CD4-positive, alpha-beta T cell treated with Interleukin-15 for 1 hour (primary cell): ENCODE measurements at regions not wholly inside any gene's neighbourhood (a gene's known extent, or its start where the extent isn't known, plus 50 kb on each side); places are given as distances from the start of the nearest gene placed in this dataset.
A peak's percentile ranks its signal among the peaks of the same experiment; 100 is the strongest.

Source experiments
- DNase-seq: peaks from one replicate; pipeline ENCODE4 v3.0.0-alpha.2; 2020

DNA sequence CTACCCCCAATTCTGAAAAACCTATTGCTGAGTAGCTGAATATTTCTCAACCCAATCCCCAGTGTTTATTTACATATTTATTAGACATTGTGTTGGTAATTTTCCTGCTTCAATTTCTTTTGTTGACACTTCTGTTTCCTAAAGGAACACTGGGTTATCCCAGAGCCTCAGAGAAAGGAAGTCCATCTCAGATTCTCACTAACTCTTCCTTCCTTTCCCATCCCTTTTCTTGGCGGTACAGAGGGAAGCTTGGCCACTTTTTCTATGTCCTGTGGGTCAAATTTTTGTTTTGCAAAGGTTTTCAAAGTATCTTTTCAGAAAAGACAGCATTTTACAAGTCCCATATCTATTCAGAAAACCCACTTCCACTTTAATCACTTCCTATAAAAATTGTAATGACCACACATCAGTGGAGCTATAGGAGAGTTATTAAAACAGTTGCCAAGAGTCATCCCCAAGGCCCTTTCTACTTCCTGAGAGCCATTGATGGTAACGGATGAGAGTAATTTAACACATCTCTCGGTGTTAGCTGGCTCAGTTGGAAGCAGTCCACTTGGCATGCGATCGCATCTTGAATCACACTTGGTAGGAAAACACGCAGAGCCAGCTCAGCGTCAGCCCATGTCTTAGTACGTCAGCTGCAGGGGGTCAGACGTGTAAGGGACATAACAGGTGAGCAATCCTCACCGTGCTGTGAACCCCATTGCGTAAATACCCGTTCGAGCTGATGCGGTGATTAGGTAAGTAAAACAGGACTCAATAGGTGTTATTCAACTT is 231.1 kb upstream of the ADARB2 start:
- DNase-seq: no peak

DNA sequence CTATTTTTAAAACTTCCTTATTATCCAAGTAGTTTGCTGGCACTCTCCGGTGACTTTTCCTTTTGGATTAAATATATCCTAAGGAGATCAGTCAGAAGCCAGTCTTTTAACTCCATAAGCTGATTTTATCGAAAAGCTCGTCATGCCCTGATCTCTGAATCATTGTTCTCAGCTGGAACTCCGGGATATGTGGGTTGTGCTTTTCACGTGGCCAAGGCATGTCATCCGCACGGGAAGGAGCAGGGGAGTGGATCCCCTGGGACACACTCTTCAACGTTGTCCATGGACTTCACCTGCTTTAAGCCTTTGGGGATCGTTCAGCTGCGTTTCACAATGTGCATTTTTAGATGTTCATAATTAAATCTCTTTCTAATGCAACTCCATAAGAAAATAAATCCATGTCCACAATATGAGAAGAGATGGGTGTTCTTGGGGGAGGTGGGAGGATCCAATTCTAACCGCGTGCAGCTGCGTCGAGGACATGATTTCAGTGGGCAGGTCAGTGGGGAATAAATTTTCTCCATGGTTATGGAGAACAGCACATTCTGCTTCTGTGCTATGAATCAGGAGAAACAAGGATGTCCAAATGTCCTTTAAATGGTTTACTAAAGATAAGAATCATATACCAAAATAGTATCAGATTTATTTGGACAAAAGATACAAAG is 229.5 kb upstream of the ADARB2 start:
- no peak for DNase-seq

DNA sequence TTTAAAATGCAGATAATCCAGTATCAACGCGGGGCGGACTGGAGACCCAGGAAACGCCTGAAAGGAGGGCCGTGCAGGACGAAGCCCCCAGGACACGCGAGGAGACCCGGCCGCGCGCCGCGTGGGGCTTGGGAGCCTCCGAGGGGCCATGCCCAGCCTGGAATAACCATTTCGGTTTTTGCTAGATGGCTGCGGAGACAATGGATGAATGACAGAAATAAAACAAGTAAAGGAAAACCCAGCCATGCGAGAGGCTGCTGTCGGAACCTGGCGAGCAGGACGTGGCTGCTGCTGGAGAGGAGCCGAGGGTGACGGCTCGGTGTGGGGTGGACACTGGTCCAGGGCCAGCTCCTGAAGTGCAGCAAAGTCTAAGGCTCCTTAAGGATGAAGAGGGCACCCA is 227.2 kb upstream of the ADARB2 start:
- no peak for DNase-seq

DNA sequence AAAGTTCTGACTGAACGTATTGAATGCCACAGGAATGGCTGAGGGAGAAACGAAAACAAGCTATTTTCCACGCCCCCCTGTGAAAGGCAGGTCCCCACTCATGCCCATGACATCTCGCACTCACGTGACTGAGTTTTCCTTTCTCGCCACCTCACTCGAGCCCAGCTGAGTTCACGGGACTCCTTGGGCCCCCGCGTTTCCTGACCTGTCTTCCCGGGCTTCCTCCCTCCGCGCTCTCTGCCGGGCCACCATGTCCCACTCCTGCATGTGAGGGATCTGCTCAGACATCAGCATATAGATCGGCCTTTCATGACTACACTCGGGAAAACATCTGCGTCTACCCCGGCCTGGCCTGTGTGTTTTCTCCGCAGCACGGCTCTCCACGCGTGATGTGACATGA is 226.0 kb upstream of the ADARB2 start:
- no peak for DNase-seq

DNA sequence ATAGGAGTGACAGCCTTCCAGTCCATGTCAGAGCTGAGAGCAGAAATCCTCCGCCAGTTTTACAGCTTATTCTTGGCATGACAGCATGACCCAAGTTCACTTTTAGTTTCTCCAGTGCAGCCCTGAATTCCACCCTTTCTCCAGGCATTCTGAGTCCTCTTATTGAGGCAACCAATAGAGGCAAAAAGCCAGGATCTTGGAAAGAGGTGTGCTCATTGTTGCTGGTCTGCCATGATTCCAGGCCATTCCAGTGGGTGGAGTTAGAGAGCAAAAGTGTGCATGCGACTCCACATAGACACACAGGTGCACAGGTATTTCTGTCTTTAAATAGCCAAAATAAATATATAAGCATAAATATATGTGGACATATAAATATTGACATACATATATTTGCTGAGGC is 224.7 kb upstream of the ADARB2 start:
- no peak for DNase-seq

DNA sequence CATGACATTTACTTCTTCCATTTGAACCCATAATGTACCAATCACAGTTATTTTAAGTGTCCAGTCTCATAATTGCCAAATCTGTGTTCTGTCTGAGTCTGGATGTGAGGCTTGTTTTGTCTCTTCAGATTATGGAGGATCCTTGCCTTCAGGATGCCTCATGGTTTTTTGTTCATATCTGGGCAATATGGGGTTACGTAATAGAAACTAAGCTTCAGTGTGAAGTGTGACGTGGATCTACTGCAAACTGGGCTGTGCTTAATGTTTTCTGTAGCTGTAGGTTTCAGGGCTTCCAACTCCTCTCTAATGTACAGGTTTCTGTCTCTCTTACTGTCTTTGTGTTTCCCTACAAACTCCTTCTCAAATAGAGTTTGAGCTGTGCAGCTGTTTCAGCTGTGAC is 223.7 kb upstream of the ADARB2 start:
- DNase-seq: no peak

DNA sequence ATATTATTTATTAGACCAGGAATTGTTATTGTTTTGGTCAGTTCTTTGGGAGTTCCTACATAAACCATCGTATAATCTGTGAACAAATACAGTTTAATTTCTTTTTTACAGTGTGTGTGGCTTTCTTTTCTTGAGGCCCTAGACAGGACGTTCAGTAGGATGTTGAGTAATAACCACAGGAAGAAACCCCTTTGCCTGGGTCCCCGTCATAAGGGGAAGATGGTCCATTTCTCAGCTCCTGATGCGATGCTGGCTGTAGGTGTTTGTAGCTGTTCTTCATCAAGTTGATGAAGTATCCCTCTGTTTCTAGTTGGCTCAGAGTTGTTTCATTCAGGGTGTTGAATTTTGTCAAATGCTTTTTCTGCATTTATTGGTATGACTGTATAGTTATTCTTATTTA is 219.7 kb upstream of the ADARB2 start:
- DNase-seq: no peak

DNA sequence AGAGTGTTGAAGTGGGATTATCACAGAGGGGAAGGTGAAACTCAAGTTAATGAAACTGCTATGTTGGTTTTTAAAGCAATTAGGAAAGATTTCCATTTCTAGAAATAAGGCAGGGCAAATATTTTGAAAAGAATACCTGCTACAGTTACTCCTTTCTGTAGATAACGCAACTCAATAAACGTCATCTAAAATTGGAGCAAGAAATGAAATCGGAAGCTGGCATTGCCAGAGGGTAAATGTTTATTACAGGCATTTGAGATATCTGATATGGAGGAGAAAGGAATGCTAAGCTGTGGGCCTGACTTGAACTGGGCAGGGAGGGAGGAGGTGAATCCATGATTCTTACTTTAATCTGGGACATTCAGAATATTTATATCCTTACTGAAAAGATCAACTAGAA is 217.0 kb upstream of the ADARB2 start:
- no peak for DNase-seq

DNA sequence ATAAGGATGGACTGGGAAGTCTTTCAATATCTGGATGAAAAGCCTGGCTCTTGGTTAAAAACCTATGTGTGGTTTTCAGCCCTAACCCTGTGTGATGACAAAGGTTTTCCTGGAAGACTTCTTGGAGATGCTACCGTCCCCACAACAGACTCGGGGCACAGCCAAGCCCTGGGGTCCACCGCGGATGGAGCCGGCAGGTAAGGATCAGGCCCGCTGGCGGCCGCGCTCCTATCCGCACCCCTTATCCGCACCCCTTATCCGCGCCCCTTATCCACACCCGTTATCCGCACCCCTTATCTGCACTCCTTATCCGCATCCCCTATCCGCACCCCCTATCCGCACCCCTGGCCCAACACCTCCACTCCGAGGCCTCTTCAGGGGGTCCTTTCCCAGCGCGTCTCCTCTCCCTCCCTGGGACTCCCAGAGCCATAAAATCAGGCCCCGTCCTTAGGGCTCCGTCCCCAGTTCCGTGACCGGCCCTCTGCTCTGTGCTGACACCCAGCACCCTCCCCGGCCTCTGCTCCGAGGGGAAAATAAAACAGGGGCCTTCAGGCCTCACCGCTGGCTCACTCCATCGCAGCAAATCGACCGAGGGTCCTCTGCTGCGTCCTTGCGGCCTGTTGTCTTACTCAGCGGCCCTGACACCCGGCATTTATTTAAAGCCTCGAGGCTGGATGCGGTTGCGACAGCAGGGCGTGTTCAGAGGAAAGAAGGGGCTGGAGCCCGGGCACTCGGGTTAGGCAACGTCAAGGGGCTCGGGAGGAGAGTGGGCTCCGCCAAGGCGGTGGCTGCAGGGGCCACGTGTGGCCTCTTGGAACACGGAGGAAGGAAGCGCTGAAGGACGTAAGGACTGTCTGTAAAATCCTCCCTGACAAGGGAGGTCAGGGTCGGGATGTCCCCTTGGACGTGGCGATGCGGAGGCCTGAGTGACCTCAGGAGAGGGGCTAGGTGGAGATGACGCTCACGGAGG is 215.1 kb upstream of the ADARB2 start:
- no peak for DNase-seq

DNA sequence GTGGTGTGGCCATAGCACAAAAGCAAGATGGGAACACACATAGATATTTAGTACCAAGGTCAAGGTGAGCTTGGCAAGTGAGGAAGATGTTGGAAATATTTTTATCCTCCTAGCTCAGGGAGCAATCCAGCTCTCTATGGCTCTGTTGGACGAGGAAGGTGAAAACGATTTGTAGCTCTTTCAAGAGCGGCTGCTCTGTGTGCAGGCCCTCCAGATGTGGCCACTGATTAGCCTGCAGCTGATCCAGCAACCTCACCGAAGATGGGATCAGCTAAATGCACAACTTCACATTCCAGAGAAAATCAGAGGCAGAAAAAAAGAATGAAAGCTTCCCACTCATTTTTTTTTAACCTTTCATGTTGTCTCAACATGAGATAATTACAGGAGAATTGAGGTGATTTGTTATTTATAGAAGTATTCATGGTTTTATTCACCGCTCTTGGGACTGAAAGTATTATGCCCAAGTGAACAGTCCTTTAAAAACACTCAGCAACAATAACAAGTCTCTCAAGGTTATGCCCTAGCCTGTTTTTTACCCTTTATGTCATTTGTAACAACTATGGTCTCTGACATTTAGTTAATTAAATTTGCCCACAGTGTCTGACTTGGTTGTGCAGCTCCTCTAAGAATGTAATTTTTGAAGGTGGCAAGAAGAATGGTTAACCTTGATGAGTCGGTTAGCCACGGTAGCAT is 213.6 kb upstream of the ADARB2 start:
- no peak for DNase-seq

DNA sequence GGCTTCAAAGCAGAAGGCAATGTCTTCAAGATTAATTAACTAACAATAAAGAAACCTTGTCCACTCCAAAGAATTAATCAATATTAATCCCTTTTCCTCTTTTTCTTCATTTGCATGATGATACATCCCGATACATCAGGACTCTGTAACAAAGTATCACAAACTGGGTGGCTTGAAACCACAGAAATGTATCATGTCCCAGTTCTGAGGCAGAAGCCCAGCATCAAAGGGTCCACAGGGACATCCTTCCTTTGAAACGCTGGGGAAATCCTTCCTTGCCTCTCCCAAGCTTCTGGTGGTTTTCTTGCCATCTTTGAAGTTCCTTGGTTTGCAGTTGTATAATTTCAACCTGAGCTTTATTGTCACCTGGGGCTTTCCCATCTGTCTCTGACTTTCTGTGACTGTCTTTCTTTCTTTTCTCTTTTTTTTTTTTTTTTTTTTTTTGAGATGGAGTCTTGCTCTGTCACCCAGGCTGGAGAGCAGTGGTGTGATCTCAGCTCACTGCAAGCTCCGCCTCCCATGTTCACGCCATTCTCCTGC is 210.2 kb upstream of the ADARB2 start:
- DNase-seq: no peak

DNA sequence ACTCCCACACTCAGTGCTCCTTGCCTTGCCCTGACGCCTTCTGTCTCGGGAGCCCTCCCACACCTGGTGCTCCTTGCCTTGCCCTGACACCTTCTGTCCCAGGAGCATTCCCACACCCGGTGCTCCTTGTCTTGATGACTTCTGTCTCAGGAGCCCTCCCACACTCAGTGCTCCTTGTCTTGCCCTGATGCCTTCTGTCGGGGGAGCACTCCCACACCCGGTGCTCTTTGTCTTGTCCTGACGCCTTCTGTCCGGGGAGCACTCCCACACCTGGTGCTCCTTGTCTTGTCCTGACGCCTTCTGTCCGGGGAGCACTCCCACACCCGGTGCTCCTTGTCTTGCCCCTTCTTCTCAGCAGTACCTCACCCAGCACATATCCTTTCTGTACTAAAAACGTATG is 207.2 kb upstream of the ADARB2 start:
- DNase-seq: no peak

DNA sequence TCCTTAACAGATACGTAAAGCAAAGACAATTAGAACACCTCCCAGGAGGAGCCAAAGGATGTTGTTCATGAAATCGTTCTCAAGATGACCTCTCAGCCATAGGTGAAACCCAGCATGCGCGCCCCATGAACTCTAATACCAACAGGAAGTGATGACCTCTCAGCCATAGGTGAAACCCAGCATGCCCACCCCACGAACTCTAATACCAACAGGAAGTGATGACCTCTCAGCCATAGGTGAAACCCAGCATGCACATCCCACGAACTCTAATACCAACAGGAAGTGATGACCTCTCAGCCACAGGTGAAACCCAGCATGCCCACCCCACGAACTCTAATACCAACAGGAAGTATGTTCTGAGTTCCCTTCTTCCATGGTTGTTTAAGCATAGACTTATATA is 205.2 kb upstream of the ADARB2 start:
- no peak for DNase-seq

DNA sequence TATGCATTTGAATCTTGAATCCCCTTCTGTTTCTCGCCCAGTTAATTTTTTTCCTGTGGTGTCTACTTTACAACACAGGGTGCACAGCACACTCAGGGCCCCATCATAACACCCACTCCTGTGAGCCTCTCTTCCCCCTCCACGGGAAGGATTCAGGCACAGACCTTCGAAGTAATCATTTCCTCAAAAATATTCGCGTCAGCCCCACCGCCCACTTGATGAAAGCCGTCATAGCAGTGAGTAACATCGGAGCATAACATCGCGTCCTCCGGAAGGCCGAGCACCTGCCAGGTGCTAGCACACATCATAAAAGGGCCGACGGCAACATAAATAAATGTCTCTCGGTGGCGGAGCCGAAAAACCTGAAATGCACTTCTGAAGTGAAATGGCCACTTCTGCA is 201.7 kb upstream of the ADARB2 start:
- peak; percentile 61 for DNase-seq

DNA sequence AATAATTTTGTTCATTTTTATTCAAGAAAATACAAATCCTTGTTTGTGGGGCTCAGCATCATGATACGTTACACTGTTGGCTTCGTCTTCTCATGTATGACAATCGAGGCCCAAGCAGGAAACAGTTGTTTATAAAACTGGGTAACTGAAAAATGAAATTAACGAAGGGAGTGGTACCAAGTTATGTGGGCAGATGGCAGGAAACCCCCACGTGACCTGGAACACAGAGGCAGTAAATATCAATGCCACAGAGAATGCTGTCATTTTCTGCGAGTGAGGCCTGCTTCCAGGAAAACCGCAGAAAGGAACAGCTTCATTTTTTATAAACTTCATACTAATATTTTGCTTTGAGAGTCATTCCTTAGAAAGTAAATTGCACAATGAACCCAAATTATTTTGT is 201.0 kb upstream of the ADARB2 start:
- DNase-seq: peak; percentile 38

DNA sequence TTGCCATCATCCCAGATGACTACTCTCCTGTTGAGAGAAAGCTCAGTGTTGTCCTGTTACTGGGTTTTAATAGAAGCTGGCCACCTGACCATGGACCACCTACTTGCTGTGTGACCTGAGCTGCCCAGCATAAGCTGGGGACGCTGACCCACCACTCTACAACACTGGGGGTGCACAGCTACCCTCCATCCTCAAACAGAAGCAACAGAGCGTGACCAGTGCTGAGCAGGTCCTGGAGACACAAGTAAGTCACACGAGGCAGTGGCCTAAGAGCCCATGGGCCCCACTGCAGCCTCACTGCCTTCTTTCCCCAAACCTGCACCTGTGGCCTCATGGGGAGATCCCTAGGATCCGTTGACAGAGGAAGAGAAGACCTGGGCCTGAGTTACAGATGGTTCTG is 198.6 kb upstream of the ADARB2 start:
- DNase-seq: no peak

DNA sequence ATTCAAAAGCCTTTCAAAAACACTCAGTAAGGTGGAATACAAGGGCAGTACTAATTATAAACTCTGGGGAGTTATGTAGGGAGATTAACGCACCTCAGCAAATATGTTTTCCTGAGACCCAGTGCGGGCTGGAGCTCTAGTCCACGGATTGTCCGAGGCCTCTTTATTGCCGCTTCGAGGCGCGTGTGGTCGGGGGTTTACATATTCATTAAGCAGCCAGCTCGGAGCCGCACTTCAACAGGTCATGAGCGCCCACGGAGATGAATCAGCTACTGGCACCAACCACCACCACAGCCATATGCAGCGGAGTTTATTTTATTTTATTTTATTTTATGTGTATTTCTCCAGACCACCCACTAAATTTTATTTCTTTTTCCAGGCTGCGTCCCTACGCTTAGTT is 195.9 kb upstream of the ADARB2 start:
- no peak for DNase-seq

DNA sequence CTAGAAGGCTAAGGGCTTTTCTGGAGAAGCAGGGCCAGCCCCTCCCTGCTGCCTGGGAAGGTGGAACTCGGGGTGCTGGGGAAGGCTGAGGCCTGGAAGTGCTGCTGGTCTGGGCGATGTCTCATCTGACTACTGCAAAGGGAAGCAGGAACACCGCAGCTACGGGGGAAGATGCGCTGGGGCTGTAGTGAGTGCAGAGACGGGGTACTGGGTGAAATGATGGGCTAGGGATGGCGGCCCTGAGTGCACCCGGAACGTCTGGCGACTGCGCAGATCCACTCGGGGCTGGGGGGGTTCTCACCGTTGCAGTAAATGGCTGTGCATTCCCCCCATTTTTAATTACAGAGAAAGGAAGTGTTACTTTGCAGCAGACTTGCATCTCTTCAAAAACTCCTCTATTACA is 195.4 kb upstream of the ADARB2 start:
- no peak for DNase-seq

DNA sequence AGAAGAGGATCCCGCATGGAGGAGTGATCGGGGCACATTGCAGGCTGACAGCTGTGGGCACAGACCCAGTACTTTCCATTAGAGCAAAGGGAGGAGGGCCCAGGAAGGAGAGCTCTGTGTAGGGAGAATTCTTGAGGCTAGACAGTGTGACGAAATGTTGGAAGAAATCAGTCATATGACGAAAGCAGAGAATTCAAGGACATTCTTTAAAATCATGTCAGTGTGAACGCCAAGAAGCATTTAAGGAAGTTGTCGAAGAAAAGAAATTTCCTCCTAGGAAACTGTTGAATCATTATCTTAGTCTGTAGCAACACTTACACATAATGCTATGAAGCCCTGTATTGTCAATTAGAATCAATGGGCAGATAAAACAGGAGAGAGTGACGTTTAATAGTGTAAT is 191.3 kb upstream of the ADARB2 start:
- no peak for DNase-seq

DNA sequence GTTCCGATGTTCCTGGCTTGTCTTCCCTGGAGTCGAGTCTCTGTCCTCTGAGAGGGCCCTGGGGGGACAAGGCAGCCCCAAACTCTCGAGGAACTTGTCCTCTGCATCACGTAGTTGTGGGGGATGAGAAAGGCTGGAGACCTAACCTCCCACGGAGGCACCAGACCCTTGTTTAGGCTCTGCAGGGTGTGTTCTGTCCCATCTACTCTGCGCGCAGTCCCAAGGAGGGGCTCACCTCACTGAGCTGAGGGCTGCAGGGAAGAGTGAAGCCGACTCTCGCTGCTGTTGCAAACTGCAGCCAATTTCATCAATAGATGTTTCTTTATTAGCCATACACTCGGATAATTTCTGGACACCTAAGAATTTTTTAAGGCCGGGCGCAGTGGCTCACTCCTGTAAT is 186.7 kb upstream of the ADARB2 start:
- no peak for DNase-seq

DNA sequence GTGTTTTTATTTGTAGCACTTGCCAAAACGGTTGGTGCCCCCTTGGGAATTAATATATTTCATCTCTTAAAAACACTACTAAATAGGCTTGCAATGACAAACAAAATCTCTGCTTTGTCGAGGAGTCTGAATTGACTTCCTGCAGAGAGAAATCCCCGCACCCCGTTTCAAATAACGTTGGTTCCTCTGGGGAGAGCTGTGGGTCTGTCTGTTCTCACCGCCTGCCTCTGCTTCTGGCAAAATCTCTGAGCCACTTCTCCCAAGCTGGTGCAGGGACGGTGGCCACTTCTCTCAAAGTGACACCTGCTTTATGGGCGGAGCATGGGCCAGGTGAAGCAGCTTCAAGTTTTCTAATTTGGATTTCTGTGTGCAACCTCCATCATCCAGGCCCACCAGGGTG is 186.3 kb upstream of the ADARB2 start:
- DNase-seq: no peak

DNA sequence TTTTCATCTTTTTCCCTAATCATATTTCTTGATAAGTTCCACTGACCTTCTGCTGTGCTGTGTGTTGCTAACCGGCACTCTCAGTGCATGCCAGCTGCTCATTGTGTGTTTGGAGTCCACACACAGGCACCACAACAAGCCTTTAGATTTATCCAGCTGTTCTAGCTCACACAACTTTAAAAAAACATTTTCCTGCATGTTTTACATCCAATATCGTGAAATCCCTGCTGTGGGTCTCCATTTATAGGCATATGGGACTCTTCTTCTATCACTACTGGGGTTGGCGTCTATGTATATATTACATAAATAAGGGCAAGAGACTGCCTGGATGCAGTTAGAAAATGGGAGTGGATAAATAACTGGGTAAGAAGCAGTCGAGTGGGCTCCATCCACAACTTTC is 183.6 kb upstream of the ADARB2 start:
- no peak for DNase-seq

DNA sequence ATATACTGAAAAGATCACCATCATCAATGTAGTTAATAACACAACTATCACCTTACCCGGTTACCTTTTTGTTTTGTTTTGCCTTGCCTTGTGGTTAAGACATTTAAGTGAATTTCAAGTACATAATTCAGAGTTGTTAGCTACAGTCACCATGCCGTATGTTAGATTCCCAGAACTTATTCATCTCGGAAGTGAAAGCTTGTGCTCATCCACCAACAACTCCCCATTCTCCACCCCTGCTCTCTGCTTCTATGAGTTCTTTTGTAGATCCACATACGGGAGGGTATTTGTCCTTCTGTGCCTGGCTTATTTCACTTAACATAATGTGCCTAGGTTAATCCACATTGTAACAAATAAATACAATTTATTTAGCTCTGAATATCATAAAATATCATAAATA is 182.8 kb upstream of the ADARB2 start:
- DNase-seq: no peak
